RWPE1 (cell line): ENCODE measurements at regions not wholly inside any gene's neighbourhood (a gene's known extent, or its start where the extent isn't known, plus 50 kb on each side); places are given as distances from the start of the nearest gene placed in this dataset.

Source experiments
- CTCF ChIA-PET: fragments of 350-600 bp; sonication (Branson Sonifier 250); formaldehyde crosslinking; extraction: SDS; loops from one replicate; lab custom pipeline; 2021; lab: Yijun Ruan, JAX
- POLR2A ChIA-PET: fragments of 400-600 bp; formaldehyde crosslinking; extraction: SDS; loops from one replicate; lab custom pipeline; 2020; ENCODE audit warnings: antibody characterized with exemption; ENCODE audit not compliant: low non-redundant PET; lab: Yijun Ruan, JAX
- DNase-seq: peaks from one replicate; pipeline ENCODE4 v3.0.0; 2012; ENCODE audit warnings: low spot score
- H3K27ac ChIP-seq: fragments of 450-650 bp; 2 replicates; pipeline ENCODE4 v1.5.1; 2017
- TF ChIP-seq, protein P1 (sequence below): fragments of 450-650 bp; conservative IDR thresholded peaks from 2 replicates; pipeline ENCODE4 v1.5.1; 2017; ENCODE audit warnings: low read depth, mild to moderate bottlenecking

GRCh38 chr7:50854831-50855230 is 72.1 kb upstream of the GRB10 start:
- POLR2A ChIA-PET: no interaction called here
- TF ChIP-seq, protein P1, sequence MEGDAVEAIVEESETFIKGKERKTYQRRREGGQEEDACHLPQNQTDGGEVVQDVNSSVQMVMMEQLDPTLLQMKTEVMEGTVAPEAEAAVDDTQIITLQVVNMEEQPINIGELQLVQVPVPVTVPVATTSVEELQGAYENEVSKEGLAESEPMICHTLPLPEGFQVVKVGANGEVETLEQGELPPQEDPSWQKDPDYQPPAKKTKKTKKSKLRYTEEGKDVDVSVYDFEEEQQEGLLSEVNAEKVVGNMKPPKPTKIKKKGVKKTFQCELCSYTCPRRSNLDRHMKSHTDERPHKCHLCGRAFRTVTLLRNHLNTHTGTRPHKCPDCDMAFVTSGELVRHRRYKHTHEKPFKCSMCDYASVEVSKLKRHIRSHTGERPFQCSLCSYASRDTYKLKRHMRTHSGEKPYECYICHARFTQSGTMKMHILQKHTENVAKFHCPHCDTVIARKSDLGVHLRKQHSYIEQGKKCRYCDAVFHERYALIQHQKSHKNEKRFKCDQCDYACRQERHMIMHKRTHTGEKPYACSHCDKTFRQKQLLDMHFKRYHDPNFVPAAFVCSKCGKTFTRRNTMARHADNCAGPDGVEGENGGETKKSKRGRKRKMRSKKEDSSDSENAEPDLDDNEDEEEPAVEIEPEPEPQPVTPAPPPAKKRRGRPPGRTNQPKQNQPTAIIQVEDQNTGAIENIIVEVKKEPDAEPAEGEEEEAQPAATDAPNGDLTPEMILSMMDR: no peak
- no peak overlapping the region for H3K27ac ChIP-seq
- DNase-seq: no peak
- CTCF ChIA-PET: no interaction called here

DNA sequence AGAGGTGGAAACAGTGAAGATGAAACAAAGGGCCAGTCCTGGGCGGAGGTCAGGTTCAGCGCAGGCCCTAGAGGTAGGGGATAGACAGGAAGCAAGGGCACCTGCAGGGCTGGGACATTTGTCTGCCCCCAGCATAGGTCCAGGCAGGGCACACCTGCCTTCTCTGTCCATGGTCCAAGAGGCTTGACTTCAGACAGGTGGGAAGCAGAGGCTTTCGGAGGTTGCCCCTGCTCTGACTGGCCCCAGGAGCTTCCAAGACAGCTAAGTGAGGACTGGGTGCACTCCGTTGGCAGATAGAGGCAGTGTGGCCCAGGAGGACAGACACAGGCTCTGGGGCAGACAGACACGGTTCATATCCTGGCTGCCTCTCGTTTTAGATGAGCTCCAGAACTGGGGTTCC is 71.6 kb upstream of the GRB10 start:
- DNase-seq: no peak
- TF ChIP-seq, protein P1: no peak
- POLR2A ChIA-PET: no interaction called here
- no peak overlapping the region for H3K27ac ChIP-seq
- CTCF ChIA-PET: no interaction called here

DNA sequence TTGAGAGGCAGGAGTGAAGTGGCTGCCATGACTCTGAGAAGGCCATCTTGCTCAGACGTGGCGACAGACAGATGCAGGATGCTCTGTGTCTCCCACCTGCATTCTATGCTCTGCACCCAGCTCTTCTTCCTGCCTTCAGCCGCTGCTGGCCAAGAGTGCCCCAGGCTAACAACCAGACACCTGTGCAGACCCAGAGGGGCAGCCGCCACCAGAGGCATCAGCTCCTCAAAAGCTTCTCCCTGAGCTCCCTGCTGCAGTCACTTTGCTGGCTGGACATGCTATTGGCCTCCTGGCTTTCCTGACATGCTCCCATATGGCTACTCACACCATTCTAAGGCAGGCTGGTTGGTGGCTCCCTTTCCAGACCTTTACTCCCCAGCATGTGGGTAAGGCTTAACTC is 70.6 kb upstream of the GRB10 start:
- TF ChIP-seq, protein P1: no peak
- POLR2A ChIA-PET: no interaction called here
- H3K27ac ChIP-seq: no peak overlapping the region
- DNase-seq: no peak
- CTCF ChIA-PET: interaction anchor here (0.6 kb wide), 1 partner anchor 33 kb away, joined by 4 read pairs; no protein-coding TSS in a partner anchor

- ChIA-PET POLR2A (no interaction called here), CTCF (no interaction called here)
- TF ChIP-seq, protein P1: no peak
- DNase-seq: no peak
- H3K27ac ChIP-seq: no peak overlapping the region
Measured at GRCh38 chr7:50852901-50853300, 70.2 kb upstream of the GRB10 start.

GRCh38 chr7:50851891-50852290 is 69.2 kb upstream of the GRB10 start:
- no peak overlapping the region for H3K27ac ChIP-seq
- DNase-seq: no peak
- ChIA-PET POLR2A (no interaction called here), CTCF (no interaction called here)
- TF ChIP-seq, protein P1: no peak

DNA sequence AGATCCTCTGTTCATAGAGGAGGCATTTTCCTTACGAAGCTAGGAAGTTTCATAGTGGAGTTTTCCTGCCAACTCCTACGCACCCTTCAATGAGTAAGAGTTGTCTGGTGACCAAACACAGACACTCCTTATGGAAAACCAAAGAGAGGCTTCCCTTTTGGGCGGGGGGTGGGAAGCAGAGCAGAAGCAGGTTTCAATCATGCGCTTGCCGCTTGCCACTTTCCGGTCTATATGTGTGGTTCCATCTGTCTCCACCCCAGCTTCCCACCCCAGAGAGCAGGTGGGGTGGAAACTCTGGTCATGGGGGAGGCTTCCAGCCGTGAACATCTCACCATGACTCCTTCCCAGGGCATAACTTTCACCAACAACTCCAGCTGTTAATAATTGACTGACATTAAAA is 68.8 kb upstream of the GRB10 start:
- no peak for DNase-seq
- ChIA-PET CTCF (interaction anchor here (0.6 kb wide), 2 partner anchors 184 to 270 kb away, joined by 5 to 7 read pairs; no protein-coding TSS in a partner anchor), POLR2A (no interaction called here)
- TF ChIP-seq, protein P1: no peak
- H3K27ac ChIP-seq: no peak overlapping the region

GRCh38 chr7:50849991-50850390 is 67.3 kb upstream of the GRB10 start:
- POLR2A ChIA-PET: no interaction called here
- TF ChIP-seq, protein P1: no peak
- no peak for DNase-seq
- CTCF ChIA-PET: no interaction called here
- no peak overlapping the region for H3K27ac ChIP-seq
